ENCODE measurements at regions not wholly inside any gene's neighbourhood (a gene's known extent, or its start where the extent isn't known, plus 50 kb on each side); places are given as distances from the start of the nearest gene placed in this dataset.

- no peaks in the 10 kb centered on the region for H3K4me1 ChIP-seq (ENCODE audit: control insufficient read depth, low read depth, low read length)
- no peaks in the 10 kb centered on the region for H3K27me3 ChIP-seq (ENCODE audit: control insufficient read depth, insufficient read depth, low read length)
- peaks cover 16% of the 10 kb centered on the region for H3K9me3 ChIP-seq (ENCODE audit: control insufficient read depth, low read depth, low read length)
- H3K9ac ChIP-seq (ENCODE audit: low read length), result no peak overlapping the region
- no peak overlapping the region for H3K27ac ChIP-seq (ENCODE audit: low read length)
- H3K4me3 ChIP-seq (ENCODE audit: low read length), result no peak overlapping the region
- no peaks in the 10 kb centered on the region for H3K36me3 ChIP-seq (ENCODE audit: control insufficient read depth, low read depth, low read length)
Measured at GRCh38 chrX:37942170-37942569, 64.2 kb upstream of the SYTL5 start.

- no peak overlapping the region for H3K4me3 ChIP-seq (ENCODE audit: low read length)
- no peaks in the 10 kb centered on the region for H3K4me1 ChIP-seq (ENCODE audit: control insufficient read depth, low read depth, low read length)
Measured at GRCh38 chrX:37943554-37944344, 62.6 kb upstream of the SYTL5 start.

GRCh38 chrX:37946197-37946596, 60.2 kb upstream of the SYTL5 start:
- Histone ChIP-seq H3K9me3 (ENCODE audit: control insufficient read depth, low read depth, low read length) (peaks cover 33% of the 10 kb centered on the region), H3K27ac (ENCODE audit: low read length) (no peak overlapping the region), H3K4me3 (ENCODE audit: low read length) (no peak overlapping the region), H3K27me3 (ENCODE audit: control insufficient read depth, insufficient read depth, low read length) (no peaks in the 10 kb centered on the region), H3K9ac (ENCODE audit: low read length) (no peak overlapping the region), H3K4me1 (ENCODE audit: control insufficient read depth, low read depth, low read length) (no peaks in the 10 kb centered on the region), H3K36me3 (ENCODE audit: control insufficient read depth, low read depth, low read length) (no peaks in the 10 kb centered on the region)

More at GRCh38 chrX:37943554-37944344, 62.6 kb upstream of the SYTL5 start:
- H3K9me3 ChIP-seq (ENCODE audit: control insufficient read depth, low read depth, low read length), result peaks cover 15% of the 10 kb centered on the region
- H3K36me3 ChIP-seq (ENCODE audit: control insufficient read depth, low read depth, low read length), result no peaks in the 10 kb centered on the region
- no peaks in the 10 kb centered on the region for H3K27me3 ChIP-seq (ENCODE audit: control insufficient read depth, insufficient read depth, low read length)
- H3K9ac ChIP-seq (ENCODE audit: low read length), result no peak overlapping the region
- no peak overlapping the region for H3K27ac ChIP-seq (ENCODE audit: low read length)

- Histone ChIP-seq H3K9me3 (ENCODE audit: control insufficient read depth, low read depth, low read length) (peaks cover 19% of the 10 kb centered on the region), H3K27ac (ENCODE audit: low read length) (no peak overlapping the region), H3K9ac (ENCODE audit: low read length) (no peak overlapping the region), H3K4me3 (ENCODE audit: low read length) (no peak overlapping the region), H3K36me3 (ENCODE audit: control insufficient read depth, low read depth, low read length) (no peaks in the 10 kb centered on the region), H3K4me1 (ENCODE audit: control insufficient read depth, low read depth, low read length) (no peaks in the 10 kb centered on the region), H3K27me3 (ENCODE audit: control insufficient read depth, insufficient read depth, low read length) (no peaks in the 10 kb centered on the region)
Measured at GRCh38 chrX:37955273-37955672, 51.1 kb upstream of the SYTL5 start.

GRCh38 chrX:37956223-37956622, 50.1 kb upstream of the SYTL5 start:
- H3K4me1 ChIP-seq (ENCODE audit: control insufficient read depth, low read depth, low read length), result no peaks in the 10 kb centered on the region
- no peaks in the 10 kb centered on the region for H3K36me3 ChIP-seq (ENCODE audit: control insufficient read depth, low read depth, low read length)

More at GRCh38 chrX:37956223-37956622, 50.1 kb upstream of the SYTL5 start:
- H3K9ac ChIP-seq (ENCODE audit: low read length), result no peak overlapping the region
- no peak overlapping the region for H3K4me3 ChIP-seq (ENCODE audit: low read length)
- no peaks in the 10 kb centered on the region for H3K27me3 ChIP-seq (ENCODE audit: control insufficient read depth, insufficient read depth, low read length)
- H3K27ac ChIP-seq (ENCODE audit: low read length), result no peak overlapping the region
- peaks cover 12% of the 10 kb centered on the region for H3K9me3 ChIP-seq (ENCODE audit: control insufficient read depth, low read depth, low read length)
